WTC11 (cell line): ENCODE measurements at regions not wholly inside any gene's neighbourhood (a gene's known extent, or its start where the extent isn't known, plus 50 kb on each side); places are given as distances from the start of the nearest gene placed in this dataset.

Experiments
- TF ChIP-seq, protein P1 (sequence below): sonication (generic); formaldehyde crosslinking; IDR thresholded peaks from 2 replicates; pipeline ENCODE4 v1.8.1; 2022; ENCODE audit warnings: low read depth, missing genetic modification reagents, borderline replicate concordance
- TF ChIP-seq, protein P2 (sequence below): fragments of 200-600 bp; IDR thresholded peaks from 2 replicates; pipeline ENCODE4 v1.8.0; 2022; ENCODE audit warnings: antibody characterized with exemption

DNA sequence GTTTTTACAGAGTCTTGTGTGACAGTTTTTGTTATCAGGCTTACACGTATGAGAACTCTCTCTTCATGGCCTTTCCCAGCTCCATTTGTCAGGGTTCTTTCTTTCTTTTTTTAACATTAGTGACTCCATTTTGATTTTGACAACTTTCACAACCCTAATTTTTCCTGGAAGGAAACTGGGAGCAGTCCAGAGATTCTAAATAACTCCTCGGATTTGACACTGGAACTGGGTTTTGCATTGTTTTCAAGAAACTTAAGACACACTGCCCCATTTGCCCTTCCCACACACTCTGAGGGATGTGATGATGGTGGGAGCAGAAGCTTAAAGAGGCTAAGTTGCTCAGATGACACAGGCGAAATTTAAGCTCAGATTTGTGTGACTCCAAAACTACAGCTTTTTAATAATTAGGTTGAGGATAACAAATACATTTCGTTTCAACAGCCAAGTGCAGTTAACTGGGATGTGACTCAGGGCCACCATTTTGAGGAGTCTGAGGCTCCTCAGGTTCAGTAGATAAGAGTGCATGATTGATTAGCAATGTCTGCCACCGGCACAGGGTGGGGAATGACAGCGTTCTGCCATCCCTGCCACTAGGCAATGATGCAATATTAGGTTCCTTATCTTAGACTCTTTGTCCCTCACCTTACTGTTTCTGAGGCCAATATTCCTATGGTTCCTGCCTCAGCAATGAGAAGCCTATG is 95.1 kb upstream of the ATP1A1 start:
- TF ChIP-seq, protein P1, sequence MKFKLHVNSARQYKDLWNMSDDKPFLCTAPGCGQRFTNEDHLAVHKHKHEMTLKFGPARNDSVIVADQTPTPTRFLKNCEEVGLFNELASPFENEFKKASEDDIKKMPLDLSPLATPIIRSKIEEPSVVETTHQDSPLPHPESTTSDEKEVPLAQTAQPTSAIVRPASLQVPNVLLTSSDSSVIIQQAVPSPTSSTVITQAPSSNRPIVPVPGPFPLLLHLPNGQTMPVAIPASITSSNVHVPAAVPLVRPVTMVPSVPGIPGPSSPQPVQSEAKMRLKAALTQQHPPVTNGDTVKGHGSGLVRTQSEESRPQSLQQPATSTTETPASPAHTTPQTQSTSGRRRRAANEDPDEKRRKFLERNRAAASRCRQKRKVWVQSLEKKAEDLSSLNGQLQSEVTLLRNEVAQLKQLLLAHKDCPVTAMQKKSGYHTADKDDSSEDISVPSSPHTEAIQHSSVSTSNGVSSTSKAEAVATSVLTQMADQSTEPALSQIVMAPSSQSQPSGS: no peak
- TF ChIP-seq, protein P2, sequence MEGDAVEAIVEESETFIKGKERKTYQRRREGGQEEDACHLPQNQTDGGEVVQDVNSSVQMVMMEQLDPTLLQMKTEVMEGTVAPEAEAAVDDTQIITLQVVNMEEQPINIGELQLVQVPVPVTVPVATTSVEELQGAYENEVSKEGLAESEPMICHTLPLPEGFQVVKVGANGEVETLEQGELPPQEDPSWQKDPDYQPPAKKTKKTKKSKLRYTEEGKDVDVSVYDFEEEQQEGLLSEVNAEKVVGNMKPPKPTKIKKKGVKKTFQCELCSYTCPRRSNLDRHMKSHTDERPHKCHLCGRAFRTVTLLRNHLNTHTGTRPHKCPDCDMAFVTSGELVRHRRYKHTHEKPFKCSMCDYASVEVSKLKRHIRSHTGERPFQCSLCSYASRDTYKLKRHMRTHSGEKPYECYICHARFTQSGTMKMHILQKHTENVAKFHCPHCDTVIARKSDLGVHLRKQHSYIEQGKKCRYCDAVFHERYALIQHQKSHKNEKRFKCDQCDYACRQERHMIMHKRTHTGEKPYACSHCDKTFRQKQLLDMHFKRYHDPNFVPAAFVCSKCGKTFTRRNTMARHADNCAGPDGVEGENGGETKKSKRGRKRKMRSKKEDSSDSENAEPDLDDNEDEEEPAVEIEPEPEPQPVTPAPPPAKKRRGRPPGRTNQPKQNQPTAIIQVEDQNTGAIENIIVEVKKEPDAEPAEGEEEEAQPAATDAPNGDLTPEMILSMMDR: no peak
